ENCODE measurements at regions not wholly inside any gene's neighbourhood (a gene's known extent, or its start where the extent isn't known, plus 50 kb on each side); places are given as distances from the start of the nearest gene placed in this dataset.

GRCh38 chr10:3928569-3928968 is 143.6 kb upstream of the KLF6 start:
- dilution Hi-C loops (cut with MboI; ENCODE audit: extremely low pct_ligation_motif_present, low sequenced_read_pairs), result no loop called here
- Histone ChIP-seq H3K27me3 (ENCODE audit: control insufficient read depth, extremely low read depth, insufficient read depth, low read length) (no peaks in the 10 kb centered on the region), H3K79me2 (ENCODE audit: control insufficient read depth, insufficient read depth, low read length) (peaks cover 12% of the 10 kb centered on the region), H3K4me2 (ENCODE audit: control insufficient read depth, extremely low read depth, insufficient read depth, low read depth, low read length) (no peak overlapping the region), H3K9ac (ENCODE audit: control insufficient read depth, extremely low read depth, insufficient read depth, low read length) (no peak overlapping the region), H3K9me3 (ENCODE audit: control insufficient read depth, low read depth, low read length) (no peaks in the 10 kb centered on the region), H3K9me1 (ENCODE audit: control insufficient read depth, extremely low read depth, insufficient read depth, low read length) (no peaks in the 10 kb centered on the region), H3K36me3 (ENCODE audit: control insufficient read depth in 2 of 2, extremely low read depth in 1 of 2, insufficient read depth in 2 of 2, low read length in 2 of 2) (peaks cover 5 to 17% of the 10 kb centered on the region in 2 experiments), H3K27ac (ENCODE audit: control insufficient read depth, insufficient read depth, low read length) (no peak overlapping the region), H3K4me1 (ENCODE audit: control insufficient read depth, extremely low read depth, insufficient read depth, low read length) (peaks cover 22% of the 10 kb centered on the region), H2AFZ (ENCODE audit: control insufficient read depth, low read length) (no peak overlapping the region), H4K20me1 (ENCODE audit: control insufficient read depth, extremely low read depth, insufficient read depth, low read length) (no peaks in the 10 kb centered on the region), H3K4me3 (ENCODE audit: control insufficient read depth in 2 of 3, extremely low read depth in 1 of 3, insufficient read depth in 2 of 3, low read depth in 1 of 3, low read length in 3 of 3) (no peak overlapping the region)
- TF ChIP-seq CTCF (optimal IDR thresholded peaks at IDR 0.05 in 1 of 3, IDR thresholded peaks at IDR 0.05 in 1 of 3, conservative IDR thresholded peaks at IDR 0.05 in 1 of 3; ENCODE audit: extremely low read depth in 1 of 3, insufficient read depth in 2 of 3, low read length in 3 of 3) (no peak), EZH2 (IDR thresholded peaks at IDR 0.05; ENCODE audit: low read length) (no peak)
- DNase-seq (ENCODE audit: low read depth, low spot score) (no peak), FAIRE-seq (no peak)

- DNase-seq (ENCODE audit: low read depth, low spot score) (no peak), FAIRE-seq (no peak)
- dilution Hi-C loops (cut with MboI; ENCODE audit: extremely low pct_ligation_motif_present, low sequenced_read_pairs), result no loop called here
- H3K9me3 ChIP-seq (ENCODE audit: control insufficient read depth, low read depth, low read length), result peaks cover 1% of the 10 kb centered on the region
- no peak overlapping the region for H2AFZ ChIP-seq (ENCODE audit: control insufficient read depth, low read length)
- peaks cover 5 to 21% of the 10 kb centered on the region in 2 experiments for H3K36me3 ChIP-seq (ENCODE audit: control insufficient read depth in 2 of 2, extremely low read depth in 1 of 2, insufficient read depth in 2 of 2, low read length in 2 of 2)
- H3K9me1 ChIP-seq (ENCODE audit: control insufficient read depth, extremely low read depth, insufficient read depth, low read length), result no peaks in the 10 kb centered on the region
- no peak for TF ChIP-seq CTCF (optimal IDR thresholded peaks at IDR 0.05 in 1 of 3, IDR thresholded peaks at IDR 0.05 in 1 of 3, conservative IDR thresholded peaks at IDR 0.05 in 1 of 3; ENCODE audit: extremely low read depth in 1 of 3, insufficient read depth in 2 of 3, low read length in 3 of 3)
- no peak overlapping the region for H3K4me2 ChIP-seq (ENCODE audit: control insufficient read depth, extremely low read depth, insufficient read depth, low read depth, low read length)
- no peak overlapping the region for H3K27ac ChIP-seq (ENCODE audit: control insufficient read depth, insufficient read depth, low read length)
- H3K27me3 ChIP-seq (ENCODE audit: control insufficient read depth, extremely low read depth, insufficient read depth, low read length), result no peaks in the 10 kb centered on the region
- H3K4me3 ChIP-seq (ENCODE audit: control insufficient read depth in 2 of 3, extremely low read depth in 1 of 3, insufficient read depth in 2 of 3, low read depth in 1 of 3, low read length in 3 of 3), result no peak overlapping the region
- H4K20me1 ChIP-seq (ENCODE audit: control insufficient read depth, extremely low read depth, insufficient read depth, low read length), result no peaks in the 10 kb centered on the region
- peaks cover 14% of the 10 kb centered on the region for H3K79me2 ChIP-seq (ENCODE audit: control insufficient read depth, insufficient read depth, low read length)
- peaks cover 22% of the 10 kb centered on the region for H3K4me1 ChIP-seq (ENCODE audit: control insufficient read depth, extremely low read depth, insufficient read depth, low read length)
- no peak overlapping the region for H3K9ac ChIP-seq (ENCODE audit: control insufficient read depth, extremely low read depth, insufficient read depth, low read length)
Measured at GRCh38 chr10:3928078-3928477, 143.1 kb upstream of the KLF6 start.

All from keratinocyte (primary cell).